GM23338 (cell line): ENCODE measurements at regions not wholly inside any gene's neighbourhood (a gene's known extent, or its start where the extent isn't known, plus 50 kb on each side); places are given as distances from the start of the nearest gene placed in this dataset.

ENCODE experiments used
- ATAC-seq: fragments of 200-7000 bp; cut with Tn5 transposase; 3 replicates; pipeline ENCODE4 v1.9.1; 2020
- DNase-seq: peaks from one replicate; pipeline ENCODE4 v3.0.0-alpha.2; 2015; ENCODE audit warnings: low spot score
- H2AFZ ChIP-seq: fragments of 200-600 bp; sonication (generic); 2 replicates; pipeline ENCODE4 v1.8.0; 2016; ENCODE audit warnings: antibody characterized with exemption, mild to moderate bottlenecking, moderate library complexity
- H3F3A ChIP-seq: fragments of 200-600 bp; sonication (generic); replicated peaks from 2 replicates; pipeline ENCODE4 v1.8.0; 2017; ENCODE audit warnings: antibody characterized with exemption, mixed run types, low read depth
- H3K27ac ChIP-seq: fragments of 200-600 bp; sonication (generic); 2 replicates; pipeline ENCODE4 v1.6.1; 2016; ENCODE audit warnings: low read depth
- H3K27me3 ChIP-seq: fragments of 200-600 bp; sonication (generic); 2 replicates; pipeline ENCODE4 v1.8.0; 2016; ENCODE audit warnings: mild to moderate bottlenecking, mixed run types, moderate library complexity; ENCODE audit not compliant: insufficient read depth
- H3K36me3 ChIP-seq: fragments of 200-600 bp; sonication (generic); 2 replicates; pipeline ENCODE4 v1.8.0; 2016; ENCODE audit warnings: mild to moderate bottlenecking; ENCODE audit not compliant: insufficient read depth
- H3K4me1 ChIP-seq: fragments of 200-600 bp; sonication (generic); 2 replicates; pipeline ENCODE4 v1.8.0; 2016; ENCODE audit warnings: mild to moderate bottlenecking, moderate library complexity; ENCODE audit not compliant: insufficient read depth
- H3K4me2 ChIP-seq: fragments of 200-600 bp; sonication (generic); 2 replicates; pipeline ENCODE4 v1.7.1; 2017; ENCODE audit warnings: mixed run types
- H3K4me3 ChIP-seq: fragments of 200-600 bp; sonication (generic); 2 replicates; pipeline ENCODE4 v1.6.1; 2016; ENCODE audit warnings: mixed run types
- H3K79me2 ChIP-seq: fragments of 200-600 bp; sonication (generic); replicated peaks from 2 replicates; pipeline ENCODE4 v1.8.0; 2017; ENCODE audit warnings: mild to moderate bottlenecking; ENCODE audit not compliant: insufficient read depth
- H3K9me2 ChIP-seq: fragments of 200-600 bp; sonication (generic); 2 replicates; pipeline ENCODE4 v1.8.0; 2017; ENCODE audit not compliant: insufficient read depth
- H4K20me1 ChIP-seq: fragments of 200-600 bp; sonication (generic); replicated peaks from 2 replicates; pipeline ENCODE4 v1.8.0; 2017; ENCODE audit warnings: mild to moderate bottlenecking; ENCODE audit not compliant: insufficient read depth
- H3K27ac Mint-ChIP-seq: 2 replicates; pipeline ENCODE4 v1.8.0; 2020; ENCODE audit warnings: inconsistent platforms, mild to moderate bottlenecking, moderate library complexity, mixed read lengths
- H3K27me3 Mint-ChIP-seq: 3 replicates; pipeline ENCODE4 v1.8.0; 2022; ENCODE audit warnings: low read depth, mild to moderate bottlenecking, moderate library complexity, mixed read lengths, inconsistent platforms; ENCODE audit not compliant: insufficient read depth, poor library complexity
- H3K36me3 Mint-ChIP-seq: 3 replicates; pipeline ENCODE4 v1.8.0; 2021; ENCODE audit warnings: low read depth, mild to moderate bottlenecking, inconsistent platforms, moderate library complexity, mixed read lengths
- H3K4me1 Mint-ChIP-seq: 3 replicates; pipeline ENCODE4 v1.8.0; 2020; ENCODE audit warnings: mild to moderate bottlenecking, inconsistent platforms, mixed read lengths
- H3K4me3 Mint-ChIP-seq: 3 replicates; pipeline ENCODE4 v1.8.0; 2021; ENCODE audit warnings: moderate library complexity, mild to moderate bottlenecking, inconsistent platforms, mixed read lengths
- H3K9me3 Mint-ChIP-seq: 3 replicates; pipeline ENCODE4 v1.8.0; 2020; ENCODE audit warnings: moderate library complexity, mild to moderate bottlenecking, inconsistent platforms, mixed read lengths
- CREB1 ChIP-seq: fragments of 250-450 bp; sonication (Bioruptor Pico); IDR thresholded peaks from 2 replicates; pipeline ENCODE4 v1.5.0; 2020; ENCODE audit warnings: low read depth, mild to moderate bottlenecking, moderate library complexity
- EZH2 ChIP-seq: fragments of 200-600 bp; sonication (generic); IDR thresholded peaks from one replicate; pipeline ENCODE4 v1.8.0; 2017; ENCODE audit warnings: antibody characterized with exemption, mild to moderate bottlenecking, low read depth; ENCODE audit not compliant: unreplicated experiment
- EZH2phosphoT487 ChIP-seq: fragments of 200-600 bp; sonication (generic); IDR thresholded peaks from one replicate; pipeline ENCODE4 v1.8.1; 2018; ENCODE audit warnings: antibody characterized with exemption; ENCODE audit not compliant: unreplicated experiment
- JUNB ChIP-seq: IDR thresholded peaks from one replicate; pipeline ENCODE4 v1.6.1; 2016; ENCODE audit warnings: antibody characterized with exemption; ENCODE audit not compliant: unreplicated experiment
- NANOG ChIP-seq: IDR thresholded peaks from 2 replicates; pipeline ENCODE4 v1.6.1; 2016; ENCODE audit warnings: antibody characterized with exemption, borderline replicate concordance
- POLR2AphosphoS5 ChIP-seq: IDR thresholded peaks from 2 replicates; pipeline ENCODE4 v1.6.1; 2016; ENCODE audit warnings: antibody characterized with exemption, low read depth
- ZNF114 ChIP-seq: fragments of 250-450 bp; sonication (Bioruptor Pico); IDR thresholded peaks from 2 replicates; pipeline ENCODE4 v1.5.0; 2020; ENCODE audit warnings: mild to moderate bottlenecking, moderate library complexity
- ZNF462 ChIP-seq: fragments of 250-450 bp; sonication (Bioruptor Pico); IDR thresholded peaks from 2 replicates; pipeline ENCODE4 v1.5.0; 2020; ENCODE audit warnings: mild to moderate bottlenecking, moderate library complexity
- TF ChIP-seq, protein P1 (sequence below): IDR thresholded peaks from 2 replicates; pipeline ENCODE4 v1.6.1; 2016; ENCODE audit warnings: antibody characterized with exemption

GRCh38 chr3:6444888-6445658 lies 415.8 kb upstream of the GRM7 start:
- TF ChIP-seq ZNF462 (CRISPR knock-in tag) (no peak), ZNF114 (no peak), CREB1 (CRISPR knock-in tag) (no peak)
- ATAC-seq = no peak
- H3K4me1 Mint-ChIP-seq = peaks cover 9% of the 10 kb centered on the region; the same call in 2 of the 3 replicates

GRCh38 chr3:6447166-6447801 lies 413.6 kb upstream of the GRM7 start:
- no peak overlapping the region for H3K4me3 ChIP-seq
- DNase-seq = no peak
- H3F3A ChIP-seq = no peaks in the 10 kb centered on the region
- H3K27me3 ChIP-seq = no peaks in the 10 kb centered on the region
- Mint-ChIP-seq H3K36me3 (peaks cover 3% of the 10 kb centered on the region; the same call in 1 of the 3 replicates), H3K4me3 (no peak overlapping the region), H3K9me3 (peaks cover 86% of the 10 kb centered on the region), H3K27ac (no peak overlapping the region), H3K27me3 (peaks cover 4% of the 10 kb centered on the region), H3K4me1 (peaks cover 9% of the 10 kb centered on the region; the same call in 2 of the 3 replicates)
- H3K27ac ChIP-seq = no peak overlapping the region
- no peaks in the 10 kb centered on the region for H3K9me2 ChIP-seq
- H3K4me1 ChIP-seq = no peaks in the 10 kb centered on the region
- no peak overlapping the region for H3K4me2 ChIP-seq
- ATAC-seq = no peak
- H2AFZ ChIP-seq = no peak overlapping the region
- H4K20me1 ChIP-seq = no peaks in the 10 kb centered on the region
- no peaks in the 10 kb centered on the region for H3K79me2 ChIP-seq
- H3K36me3 ChIP-seq = peaks cover 7% of the 10 kb centered on the region; the same call in 1 of the 2 replicates
- TF ChIP-seq EZH2phosphoT487 = no peak
- TF ChIP-seq POLR2AphosphoS5 = no peak
- TF ChIP-seq JUNB = no peak
- TF ChIP-seq EZH2 = no peak
- no peak for TF ChIP-seq NANOG
- TF ChIP-seq, protein P1, sequence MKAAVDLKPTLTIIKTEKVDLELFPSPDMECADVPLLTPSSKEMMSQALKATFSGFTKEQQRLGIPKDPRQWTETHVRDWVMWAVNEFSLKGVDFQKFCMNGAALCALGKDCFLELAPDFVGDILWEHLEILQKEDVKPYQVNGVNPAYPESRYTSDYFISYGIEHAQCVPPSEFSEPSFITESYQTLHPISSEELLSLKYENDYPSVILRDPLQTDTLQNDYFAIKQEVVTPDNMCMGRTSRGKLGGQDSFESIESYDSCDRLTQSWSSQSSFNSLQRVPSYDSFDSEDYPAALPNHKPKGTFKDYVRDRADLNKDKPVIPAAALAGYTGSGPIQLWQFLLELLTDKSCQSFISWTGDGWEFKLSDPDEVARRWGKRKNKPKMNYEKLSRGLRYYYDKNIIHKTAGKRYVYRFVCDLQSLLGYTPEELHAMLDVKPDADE = no peak

More at GRCh38 chr3:6444888-6445658, 415.8 kb upstream of the GRM7 start:
- H3K9me2 ChIP-seq = no peaks in the 10 kb centered on the region
- no peak overlapping the region for H3K4me3 Mint-ChIP-seq
- no peak overlapping the region for H3K27ac ChIP-seq
- H3K36me3 ChIP-seq = 0 out of 2 replicates have a peak, but pooled peaks cover 4% of the 10 kb centered on the region
- H4K20me1 ChIP-seq = no peaks in the 10 kb centered on the region
- DNase-seq = no peak
- no peak overlapping the region for H3K4me3 ChIP-seq
- H3K27me3 Mint-ChIP-seq = peaks cover 4% of the 10 kb centered on the region
- no peaks in the 10 kb centered on the region for H3K27me3 ChIP-seq
- peaks cover 88% of the 10 kb centered on the region for H3K9me3 Mint-ChIP-seq
- H2AFZ ChIP-seq = no peak overlapping the region
- peaks cover 3% of the 10 kb centered on the region; the same call in 1 of the 3 replicates for H3K36me3 Mint-ChIP-seq
- H3F3A ChIP-seq = no peaks in the 10 kb centered on the region
- no peaks in the 10 kb centered on the region for H3K4me1 ChIP-seq
- no peaks in the 10 kb centered on the region for H3K79me2 ChIP-seq
- H3K27ac Mint-ChIP-seq = no peak overlapping the region
- H3K4me2 ChIP-seq = no peak overlapping the region
